Esophagus muscularis mucosa (tissue), 4 donors: ENCODE measurements at regions not wholly inside any gene's neighbourhood (a gene's known extent, or its start where the extent isn't known, plus 50 kb on each side); places are given as distances from the start of the nearest gene placed in this dataset.

Source experiments
- DNase-seq: peaks from one replicate; pipeline ENCODE4 v3.0.0-alpha.2; 2017; ENCODE audit errors: extremely low spot score
- H3K27ac ChIP-seq, 4 donors: fragments of 200-600 bp; sonication (generic); replicated peaks in 1 of 4; 1 replicate in 3 of 4; 2 replicates in 1 of 4; pipeline ENCODE4 v1.5.1; 2016 to 2019; ENCODE audit warnings: mild to moderate bottlenecking in 1 of 4
- H3K27me3 ChIP-seq, 4 donors: fragments of 200-600 bp; sonication (generic); one replicate each; pipeline versions ENCODE4 v1.5.1 to v1.6.0; 2016 to 2019
- H3K36me3 ChIP-seq, 4 donors: fragments of 200-600 bp; sonication (generic); one replicate each; pipeline ENCODE4 v1.5.1; 2016 to 2019
- H3K4me1 ChIP-seq, 4 donors: fragments of 200-600 bp; sonication (generic); one replicate each; pipeline ENCODE4 v1.5.1; 2016 to 2019
- H3K4me3 ChIP-seq, 4 donors: fragments of 200-600 bp; sonication (generic); 1 replicate in 2 of 4; 2 replicates in 2 of 4; pipeline ENCODE4 v1.5.1; 2016 to 2019; ENCODE audit warnings: mild to moderate bottlenecking in 4 of 4, moderate library complexity in 1 of 4
- H3K9me3 ChIP-seq, 4 donors: fragments of 200-600 bp; sonication (generic); 1 replicate in 3 of 4; 2 replicates in 1 of 4; pipeline ENCODE4 v1.5.1; 2016 to 2019
- EP300 ChIP-seq: sonication (generic); formaldehyde crosslinking; IDR thresholded peaks from one replicate; pipeline ENCODE4 v1.6.1; 2017; ENCODE audit warnings: antibody characterized with exemption
- POLR2A ChIP-seq: fragments of 450-650 bp; IDR thresholded peaks from one replicate; pipeline ENCODE4 v1.6.1; 2017; ENCODE audit warnings: antibody characterized with exemption, moderate library complexity, mild to moderate bottlenecking, low read depth
- POLR2AphosphoS5 ChIP-seq, 2 donors: sonication (generic); formaldehyde crosslinking; IDR thresholded peaks; one replicate each; pipeline ENCODE4 v1.6.1; 2017; ENCODE audit warnings: antibody characterized with exemption in 2 of 2
- WGBS: methylation state at CpG from one replicate; pipeline ENCODE4 v1.1.5; 2018; 5-methylcytosine and 5-hydroxymethylcytosine counted together
- intact Hi-C: fragments of 100-400 bp; cut with DNase I; formaldehyde crosslinking; loops from one replicate; pipeline ENCODE4 v1.15.1; 2023
- TF ChIP-seq, protein P1 (sequence below), 3 experiments: fragments of 200-600 bp in 2 of 3; fragments of 450-650 bp in 1 of 3; sonication (generic) in 2 of 3; IDR thresholded peaks; one replicate each; pipeline ENCODE4 v1.5.1; 2017 to 2019; ENCODE audit warnings: antibody characterized with exemption in 3 of 3, mild to moderate bottlenecking in 2 of 3, moderate library complexity in 1 of 3

GRCh38 chr11:112581747-112582146 is 321.1 kb upstream of the PLET1 start:
- Histone ChIP-seq H3K27ac (peak overlapping the region in 3 of 4 donors; percentile 59 to 64 (median 63)), H3K9me3 (no peaks in the 10 kb centered on the region), H3K4me1 (peaks cover 11 to 34% (median 27%) of the 10 kb centered on the region in 4 donors), H3K4me3 (no peak overlapping the region), H3K27me3 (no peaks in the 10 kb centered on the region), H3K36me3 (no peaks in the 10 kb centered on the region)
- intact Hi-C loops = loop anchor here (10.0 kb wide), 2 partner anchors 287 to 383 kb away; partner anchors contain the start of gene NCAM1
- TF ChIP-seq, protein P1, sequence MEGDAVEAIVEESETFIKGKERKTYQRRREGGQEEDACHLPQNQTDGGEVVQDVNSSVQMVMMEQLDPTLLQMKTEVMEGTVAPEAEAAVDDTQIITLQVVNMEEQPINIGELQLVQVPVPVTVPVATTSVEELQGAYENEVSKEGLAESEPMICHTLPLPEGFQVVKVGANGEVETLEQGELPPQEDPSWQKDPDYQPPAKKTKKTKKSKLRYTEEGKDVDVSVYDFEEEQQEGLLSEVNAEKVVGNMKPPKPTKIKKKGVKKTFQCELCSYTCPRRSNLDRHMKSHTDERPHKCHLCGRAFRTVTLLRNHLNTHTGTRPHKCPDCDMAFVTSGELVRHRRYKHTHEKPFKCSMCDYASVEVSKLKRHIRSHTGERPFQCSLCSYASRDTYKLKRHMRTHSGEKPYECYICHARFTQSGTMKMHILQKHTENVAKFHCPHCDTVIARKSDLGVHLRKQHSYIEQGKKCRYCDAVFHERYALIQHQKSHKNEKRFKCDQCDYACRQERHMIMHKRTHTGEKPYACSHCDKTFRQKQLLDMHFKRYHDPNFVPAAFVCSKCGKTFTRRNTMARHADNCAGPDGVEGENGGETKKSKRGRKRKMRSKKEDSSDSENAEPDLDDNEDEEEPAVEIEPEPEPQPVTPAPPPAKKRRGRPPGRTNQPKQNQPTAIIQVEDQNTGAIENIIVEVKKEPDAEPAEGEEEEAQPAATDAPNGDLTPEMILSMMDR (IDR thresholded peaks at IDR 0.05) = no peak
- TF ChIP-seq POLR2A (no peak), EP300 (no peak), POLR2AphosphoS5 (IDR thresholded peaks at IDR 0.05) (no peak)
- DNase-seq = peak; percentile 39
- 82% methylated on average over 4 of the region's 4 CpGs for WGBS

DNA sequence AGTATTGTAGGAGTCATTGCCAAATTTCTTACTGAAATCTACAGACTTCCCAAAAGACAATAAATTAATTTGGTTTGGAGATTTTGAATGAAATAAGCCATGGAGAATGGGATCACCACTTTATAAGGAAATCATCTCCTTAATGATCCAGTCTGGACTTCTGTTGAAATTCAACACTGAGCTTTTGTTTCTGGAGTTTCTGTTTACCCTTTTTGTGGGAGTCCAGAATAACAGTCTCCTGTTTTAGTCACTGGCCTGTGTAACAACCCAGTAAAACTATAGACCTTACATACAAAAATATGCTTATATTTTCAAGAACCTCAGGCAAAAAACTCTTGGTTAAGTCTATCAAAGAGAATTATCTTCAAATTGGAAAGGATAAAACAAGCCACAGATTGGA is 321.7 kb upstream of the PLET1 start:
- Histone ChIP-seq H3K27ac (peak overlapping the region in 3 of 4 donors; percentile 59 to 64 (median 63)), H3K4me3 (no peak overlapping the region)

GRCh38 chr11:112583261-112583893 is 322.7 kb upstream of the PLET1 start:
- Histone ChIP-seq H3K27ac (peak overlapping the region in 3 of 4 donors; percentile 35 to 64 (median 59)), H3K27me3 (no peaks in the 10 kb centered on the region), H3K9me3 (no peaks in the 10 kb centered on the region), H3K36me3 (no peaks in the 10 kb centered on the region), H3K4me1 (peaks cover 13 to 36% (median 32%) of the 10 kb centered on the region in 4 donors), H3K4me3 (no peak overlapping the region)
- 70% methylated on average over 8 of the region's 8 CpGs for WGBS
- intact Hi-C loops = loop anchor here (10.0 kb wide), 2 partner anchors 289 to 381 kb away; partner anchors contain the start of gene NCAM1
- DNase-seq = peak; percentile 87
- TF ChIP-seq EP300 (no peak), POLR2A (no peak), POLR2AphosphoS5 (IDR thresholded peaks at IDR 0.05) (no peak)
- TF ChIP-seq, protein P1 (IDR thresholded peaks at IDR 0.05) = no peak

More for the DNA sequence above, 321.7 kb upstream of the PLET1 start:
- Histone ChIP-seq H3K27me3 (no peaks in the 10 kb centered on the region), H3K4me1 (peaks cover 11 to 34% (median 27%) of the 10 kb centered on the region in 4 donors), H3K36me3 (no peaks in the 10 kb centered on the region), H3K9me3 (no peaks in the 10 kb centered on the region)
- no peak for DNase-seq
- intact Hi-C loops = loop anchor here (10.0 kb wide), 2 partner anchors 288 to 382 kb away; partner anchors contain the start of gene NCAM1
- TF ChIP-seq POLR2AphosphoS5 (IDR thresholded peaks at IDR 0.05) (no peak), EP300 (no peak), POLR2A (no peak)
- TF ChIP-seq, protein P1 (IDR thresholded peaks at IDR 0.05) = no peak

DNA sequence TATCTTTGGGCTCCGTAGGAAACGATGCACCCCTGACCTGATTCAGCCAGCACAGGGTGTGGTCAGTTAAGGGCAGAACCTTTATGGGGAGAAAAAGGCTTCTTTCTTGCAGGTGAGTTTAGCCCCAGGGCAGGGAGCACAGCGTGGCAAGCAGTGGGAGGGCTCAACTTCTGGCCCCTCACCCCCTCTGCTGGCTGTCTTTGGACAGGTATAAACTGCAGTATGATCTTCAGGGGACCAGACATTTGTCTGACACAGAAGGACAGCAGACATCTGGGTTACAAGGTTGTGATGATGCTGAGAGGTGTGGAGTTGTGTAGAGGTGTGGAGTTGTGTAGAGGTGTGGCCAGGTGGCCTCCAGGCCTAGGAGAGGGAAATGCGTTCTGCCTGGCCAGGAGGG is 324.0 kb upstream of the PLET1 start:
- Histone ChIP-seq H3K27ac (no peak overlapping the region), H3K4me3 (no peak overlapping the region), H3K27me3 (no peaks in the 10 kb centered on the region), H3K9me3 (no peaks in the 10 kb centered on the region), H3K36me3 (no peaks in the 10 kb centered on the region), H3K4me1 (peaks cover 14 to 48% (median 44%) of the 10 kb centered on the region in 4 donors)
- DNase-seq = peak; percentile 70
- 95% methylated on average over 3 of the region's 4 CpGs for WGBS
- TF ChIP-seq POLR2AphosphoS5 (IDR thresholded peaks at IDR 0.05) (no peak), POLR2A (no peak), EP300 (no peak)
- TF ChIP-seq, protein P1 (IDR thresholded peaks at IDR 0.05) = no peak
- intact Hi-C loops = loop anchor here (5.0 to 10.0 kb wide), 3 partner anchors 213 to 380 kb away; partner anchors contain the start of gene NCAM1
